ENCODE measurements at regions not wholly inside any gene's neighbourhood (a gene's known extent, or its start where the extent isn't known, plus 50 kb on each side); places are given as distances from the start of the nearest gene placed in this dataset.

- ATAC-seq (no peak), DNase-seq (ENCODE audit: low read depth, low spot score) (no peak)
- TF ChIP-seq ZFX (IDR thresholded peaks at IDR 0.05) (no peak), CTCF (IDR thresholded peaks at IDR 0.05 in 2 of 3, conservative IDR thresholded peaks at IDR 0.05 in 1 of 3; ENCODE audit: borderline replicate concordance in 1 of 3, insufficient read depth in 1 of 3, low read depth in 2 of 3, low read length in 2 of 3) (no peak), EGR1 (IDR thresholded peaks at IDR 0.05; ENCODE audit: low read depth) (no peak), POLR2A (IDR thresholded peaks at IDR 0.05; ENCODE audit: borderline replicate concordance, extremely low read depth, insufficient read depth, insufficient read length) (no peak), POLR2AphosphoS5 (IDR thresholded peaks at IDR 0.05; ENCODE audit: low read depth, low read length) (no peak), REST (IDR thresholded peaks at IDR 0.05; ENCODE audit: low read depth) (no peak), TCF7L2 (IDR thresholded peaks at IDR 0.05; ENCODE audit: borderline replicate concordance, extremely low read depth, insufficient read depth, insufficient read length) (no peak), ATF3 (IDR thresholded peaks at IDR 0.05) (no peak), FOSL1 (IDR thresholded peaks at IDR 0.05; ENCODE audit: low read depth) (no peak), SP1 (IDR thresholded peaks at IDR 0.05; ENCODE audit: low read depth) (no peak), EZH2phosphoT487 (IDR thresholded peaks at IDR 0.05; ENCODE audit: borderline replicate concordance) (no peak), RAD21 (IDR thresholded peaks at IDR 0.05; ENCODE audit: low read depth) (no peak), EZH2 (IDR thresholded peaks at IDR 0.05) (no peak), ZBTB33 (IDR thresholded peaks at IDR 0.05; ENCODE audit: extremely low read depth, insufficient replicate concordance, low read length) (no peak), YY1 (IDR thresholded peaks at IDR 0.05; ENCODE audit: extremely low read depth, insufficient replicate concordance, low read depth, low read length) (no peak)
- intact Hi-C loops (cut with micrococcal nuclease), result no loop called here
- ChIA-PET RAD21 (ENCODE audit: low non-redundant PET in 1 of 2, low total read pairs in 2 of 2, uncharacterized antibody in 2 of 2, unreplicated experiment in 2 of 2) (no interaction called here), POLR2A (no interaction called here), CTCF (no interaction called here)
- H3K27me3 ChIP-seq (ENCODE audit: insufficient read depth, low read length), result no peaks in the 10 kb centered on the region
- no peaks in the 10 kb centered on the region for H4K20me1 ChIP-seq (ENCODE audit: insufficient read depth)
- no peak overlapping the region for H2AFZ ChIP-seq (ENCODE audit: low read depth, low read length, poor library complexity, severe bottlenecking)
- no peak overlapping the region for H3K27ac ChIP-seq (ENCODE audit: low read depth, low read length)
- no peaks in the 10 kb centered on the region for H3K79me2 ChIP-seq (ENCODE audit: insufficient read depth, low read length)
- H3K4me1 ChIP-seq (ENCODE audit: control insufficient read depth in 1 of 2, insufficient read depth in 2 of 2, low read length in 2 of 2), result no peaks in the 10 kb centered on the region
- no peaks in the 10 kb centered on the region for H3K9me2 ChIP-seq (ENCODE audit: insufficient read depth)
- H3K9ac ChIP-seq (ENCODE audit: low read length), result no peak overlapping the region
- no peak overlapping the region for H3K4me2 ChIP-seq (ENCODE audit: low read length)
- BruUV-seq (replicated peaks), result no TSS peak
- H3K36me3 ChIP-seq (ENCODE audit: control insufficient read depth in 1 of 2, insufficient read depth in 2 of 2, low read length in 2 of 2), result no peaks in the 10 kb centered on the region
- peaks cover 15 to 17% of the 10 kb centered on the region in 2 experiments; a peak in 3 of 4 replicates for H3K9me3 ChIP-seq (ENCODE audit: control insufficient read depth in 1 of 2, insufficient read depth in 1 of 2, low read depth in 1 of 2, low read length in 2 of 2)
- no peak overlapping the region for H3K4me3 ChIP-seq (replicated peaks in 1 of 2; ENCODE audit: low read depth in 1 of 2, low read length in 2 of 2)
Observed at GRCh38 chr21:19712441-19712840, 1285.8 kb upstream of the NCAM2 start.

All from HCT116 (cell line).